GM23248 (cell line): ENCODE measurements at regions not wholly inside any gene's neighbourhood (a gene's known extent, or its start where the extent isn't known, plus 50 kb on each side); places are given as distances from the start of the nearest gene placed in this dataset.

ENCODE experiments used
- EZH2 ChIP-seq: fragments of 200-600 bp; sonication (generic); IDR thresholded peaks from 2 replicates; pipeline ENCODE4 v1.6.1; 2018; ENCODE audit warnings: antibody characterized with exemption, mild to moderate bottlenecking; ENCODE audit not compliant: insufficient read depth, poor library complexity, severe bottlenecking
- EZH2phosphoT487 ChIP-seq: fragments of 200-600 bp; sonication (generic); IDR thresholded peaks from 2 replicates; pipeline ENCODE4 v1.6.1; 2018; ENCODE audit warnings: antibody characterized with exemption, moderate library complexity, mild to moderate bottlenecking, low read depth; ENCODE audit not compliant: insufficient read depth

DNA sequence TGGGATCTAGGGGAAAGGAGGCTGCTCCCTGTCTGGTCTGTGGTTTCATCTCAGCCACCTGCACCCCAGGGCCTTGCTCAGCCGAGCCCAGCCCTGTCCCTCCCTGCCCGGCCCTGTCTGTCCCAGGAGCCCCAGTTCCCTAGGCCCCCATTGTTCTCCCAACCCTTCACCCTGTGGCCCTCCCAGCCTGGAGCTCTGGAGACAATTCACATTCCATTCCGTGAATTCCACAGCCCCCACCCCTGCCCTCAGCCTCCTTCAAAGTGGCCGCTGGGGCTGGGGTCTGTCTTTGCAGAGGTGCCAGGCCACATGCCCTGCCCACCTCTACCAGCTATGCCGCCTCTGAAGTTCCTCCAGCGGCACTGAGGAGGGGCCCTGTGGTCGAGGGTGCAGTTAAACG is 77.9 kb upstream of the WNT11 start:
- TF ChIP-seq EZH2 = no peak
- no peak for TF ChIP-seq EZH2phosphoT487
